GM12892 (cell line): ENCODE measurements at regions not wholly inside any gene's neighbourhood (a gene's known extent, or its start where the extent isn't known, plus 50 kb on each side); places are given as distances from the start of the nearest gene placed in this dataset.

Experiments used
- DNase-seq: peaks from one replicate; pipeline ENCODE4 v3.0.0; 2011; ENCODE audit not compliant: insufficient read length
- FAIRE-seq: peaks from 2 replicates; lab custom pipeline; 2011; peaks lifted over from hg19 to GRCh38; lab: Jason Lieb, UNC
- POLR2A ChIP-seq: IDR thresholded peaks from 2 replicates; pipeline ENCODE4 v1.6.1; 2011; ENCODE audit warnings: low read depth, low read length, control low read depth
- POLR2AphosphoS5 ChIP-seq: IDR thresholded peaks from 2 replicates; pipeline ENCODE4 v1.6.1; 2011; ENCODE audit warnings: low read depth, low read length, control low read depth
- TAF1 ChIP-seq: IDR thresholded peaks from 2 replicates; pipeline ENCODE4 v1.6.1; 2011; ENCODE audit warnings: low read depth, mild to moderate bottlenecking, control low read depth, low read length, borderline replicate concordance

- TF ChIP-seq TAF1: no peak
- TF ChIP-seq POLR2AphosphoS5: no peak
- TF ChIP-seq POLR2A: no peak
- FAIRE-seq (no peak), DNase-seq (no peak)
These were observed 841.6 kb upstream of the TMPRSS15 start for GRCh38 chr21:19245188-19245580.

- DNase-seq (no peak), FAIRE-seq (no peak)
- TF ChIP-seq POLR2A (no peak), POLR2AphosphoS5 (no peak), TAF1 (no peak)
These were observed 842.4 kb upstream of the TMPRSS15 start for GRCh38 chr21:19246018-19246417.

- TF ChIP-seq POLR2AphosphoS5: no peak
- TF ChIP-seq POLR2A: no peak
- TF ChIP-seq TAF1: no peak
- DNase-seq: no peak
- FAIRE-seq: no peak
These were observed 853.5 kb upstream of the TMPRSS15 start for GRCh38 chr21:19256934-19257660.

GRCh38 chr21:19261731-19262376 lies 858.3 kb upstream of the TMPRSS15 start:
- TF ChIP-seq TAF1 (no peak), POLR2A (no peak), POLR2AphosphoS5 (no peak)
- no peak for DNase-seq
- no peak for FAIRE-seq

- no peak for FAIRE-seq
- TF ChIP-seq POLR2AphosphoS5 (no peak), TAF1 (no peak), POLR2A (no peak)
- DNase-seq: no peak
These were observed 863.1 kb upstream of the TMPRSS15 start for GRCh38 chr21:19266636-19267035.

- DNase-seq: no peak
- FAIRE-seq: no peak
- TF ChIP-seq POLR2A (no peak), TAF1 (no peak), POLR2AphosphoS5 (no peak)
These were observed 865.1 kb upstream of the TMPRSS15 start for GRCh38 chr21:19268686-19269085.

- no peak for FAIRE-seq
- TF ChIP-seq TAF1: no peak
- no peak for TF ChIP-seq POLR2A
- no peak for TF ChIP-seq POLR2AphosphoS5
- no peak for DNase-seq
These were observed 871.5 kb upstream of the TMPRSS15 start for GRCh38 chr21:19275065-19275464.

- DNase-seq (no peak), FAIRE-seq (no peak)
- TF ChIP-seq POLR2AphosphoS5: no peak
- no peak for TF ChIP-seq POLR2A
- TF ChIP-seq TAF1: no peak
These were observed 873.1 kb upstream of the TMPRSS15 start for GRCh38 chr21:19276665-19277064.

GRCh38 chr21:19286876-19287275 lies 883.3 kb upstream of the TMPRSS15 start:
- DNase-seq: no peak
- no peak for TF ChIP-seq POLR2A
- TF ChIP-seq POLR2AphosphoS5: no peak
- no peak for TF ChIP-seq TAF1
- no peak for FAIRE-seq

- no peak for TF ChIP-seq POLR2A
- TF ChIP-seq POLR2AphosphoS5: no peak
- no peak for TF ChIP-seq TAF1
- FAIRE-seq: no peak
- no peak for DNase-seq
These were observed 886.7 kb upstream of the TMPRSS15 start for GRCh38 chr21:19290328-19290727.

GRCh38 chr21:19320291-19320690 lies 916.7 kb upstream of the TMPRSS15 start:
- TF ChIP-seq POLR2A (no peak), TAF1 (no peak), POLR2AphosphoS5 (no peak)
- DNase-seq: no peak
- no peak for FAIRE-seq

GRCh38 chr21:19321688-19322087 lies 918.1 kb upstream of the TMPRSS15 start:
- DNase-seq (no peak), FAIRE-seq (no peak)
- no peak for TF ChIP-seq POLR2AphosphoS5
- no peak for TF ChIP-seq POLR2A
- TF ChIP-seq TAF1: no peak

- TF ChIP-seq POLR2AphosphoS5 (no peak), POLR2A (no peak), TAF1 (no peak)
- FAIRE-seq (no peak), DNase-seq (no peak)
These were observed 918.8 kb upstream of the TMPRSS15 start for GRCh38 chr21:19322360-19322759.
